Progenitor cell of endocrine pancreas (in vitro differentiated cells): ENCODE measurements at regions not wholly inside any gene's neighbourhood (a gene's known extent, or its start where the extent isn't known, plus 50 kb on each side); places are given as distances from the start of the nearest gene placed in this dataset.
"Not testable (repeated sequence)": the region's sequence is repeated elsewhere in the genome, so short reads cannot be mapped to it uniquely, and the experiment has no call there.

Experiments
- DNase-seq: peaks from one replicate; pipeline ENCODE4 v3.0.0; 2021; ENCODE audit warnings: low spot score; ENCODE audit not compliant: unreplicated experiment
- H3K27ac Mint-ChIP-seq: 2 replicates; pipeline ENCODE4 v1.8.0; 2021; ENCODE audit warnings: mild to moderate bottlenecking, moderate library complexity, mixed read lengths
- H3K27me3 Mint-ChIP-seq: 2 replicates; pipeline ENCODE4 v1.8.0; 2021; ENCODE audit warnings: mixed read lengths
- H3K36me3 Mint-ChIP-seq: 2 replicates; pipeline ENCODE4 v1.8.0; 2022; ENCODE audit warnings: mixed read lengths; ENCODE audit not compliant: insufficient read depth
- H3K4me1 Mint-ChIP-seq: 2 replicates; pipeline ENCODE4 v1.8.0; 2021; ENCODE audit warnings: low read depth, mixed read lengths
- H3K4me3 Mint-ChIP-seq: 2 replicates; pipeline ENCODE4 v1.8.0; 2021; ENCODE audit warnings: low read depth, mild to moderate bottlenecking, moderate library complexity, mixed read lengths
- H3K9me3 Mint-ChIP-seq: 2 replicates; pipeline ENCODE4 v1.8.0; 2021; ENCODE audit warnings: low read depth, mixed read lengths
- TF ChIP-seq, protein P1 (sequence below): fragments of 200-600 bp; sonication (generic); IDR thresholded peaks from one replicate; pipeline ENCODE4 v1.5.0; 2021; ENCODE audit warnings: antibody characterized with exemption, mild to moderate bottlenecking; ENCODE audit not compliant: unreplicated experiment

DNA sequence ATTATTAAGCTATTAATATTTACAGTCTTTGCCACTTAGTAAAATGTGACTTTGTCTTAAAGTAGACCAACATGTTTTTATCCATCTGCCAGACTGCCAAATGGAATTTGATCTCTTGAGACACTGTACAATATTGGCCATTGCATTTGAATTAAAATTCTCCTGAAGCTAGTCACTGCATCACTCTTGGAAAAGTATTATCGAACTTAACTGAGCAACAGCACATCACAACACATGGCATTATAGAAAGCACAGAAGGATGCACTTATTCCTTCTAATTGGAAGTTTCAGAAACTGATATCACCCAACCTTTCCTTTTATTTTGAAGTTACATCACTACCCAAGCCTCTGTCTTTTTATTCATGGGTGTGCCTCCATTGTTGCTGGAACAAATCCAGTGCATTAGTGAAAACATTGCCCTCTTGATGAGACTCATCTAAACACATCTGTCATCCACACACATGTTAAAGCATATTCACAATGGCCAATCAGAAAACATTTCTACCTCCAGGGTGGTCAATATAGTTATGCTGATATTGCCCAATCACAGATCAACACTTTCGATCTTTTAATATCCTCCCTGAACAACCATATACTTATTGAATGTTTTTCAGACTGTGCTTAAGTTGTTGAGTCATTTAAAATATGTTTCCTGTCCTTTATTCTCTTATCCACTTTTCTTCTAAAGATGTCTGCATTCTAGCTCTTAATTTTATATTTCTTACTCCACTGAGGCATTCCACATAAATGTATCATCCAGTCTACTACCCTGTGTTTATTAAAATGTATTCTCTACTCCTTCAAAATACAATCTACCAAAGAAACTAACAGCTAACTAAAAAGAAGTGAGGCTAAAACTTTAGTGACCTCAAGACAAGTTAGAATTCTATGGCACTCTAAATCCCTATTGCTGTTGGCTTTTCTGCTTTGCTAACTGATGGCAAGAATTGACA, 535.0 kb downstream of the RFPL4B start:
- no peak overlapping the region for H3K27ac Mint-ChIP-seq
- TF ChIP-seq, protein P1, sequence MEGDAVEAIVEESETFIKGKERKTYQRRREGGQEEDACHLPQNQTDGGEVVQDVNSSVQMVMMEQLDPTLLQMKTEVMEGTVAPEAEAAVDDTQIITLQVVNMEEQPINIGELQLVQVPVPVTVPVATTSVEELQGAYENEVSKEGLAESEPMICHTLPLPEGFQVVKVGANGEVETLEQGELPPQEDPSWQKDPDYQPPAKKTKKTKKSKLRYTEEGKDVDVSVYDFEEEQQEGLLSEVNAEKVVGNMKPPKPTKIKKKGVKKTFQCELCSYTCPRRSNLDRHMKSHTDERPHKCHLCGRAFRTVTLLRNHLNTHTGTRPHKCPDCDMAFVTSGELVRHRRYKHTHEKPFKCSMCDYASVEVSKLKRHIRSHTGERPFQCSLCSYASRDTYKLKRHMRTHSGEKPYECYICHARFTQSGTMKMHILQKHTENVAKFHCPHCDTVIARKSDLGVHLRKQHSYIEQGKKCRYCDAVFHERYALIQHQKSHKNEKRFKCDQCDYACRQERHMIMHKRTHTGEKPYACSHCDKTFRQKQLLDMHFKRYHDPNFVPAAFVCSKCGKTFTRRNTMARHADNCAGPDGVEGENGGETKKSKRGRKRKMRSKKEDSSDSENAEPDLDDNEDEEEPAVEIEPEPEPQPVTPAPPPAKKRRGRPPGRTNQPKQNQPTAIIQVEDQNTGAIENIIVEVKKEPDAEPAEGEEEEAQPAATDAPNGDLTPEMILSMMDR = no peak
- peaks cover 2% of the 10 kb centered on the region for H3K36me3 Mint-ChIP-seq
- peaks cover 6% of the 10 kb centered on the region for H3K4me1 Mint-ChIP-seq
- H3K9me3 Mint-ChIP-seq = no peaks in the 10 kb centered on the region
- no peaks in the 10 kb centered on the region for H3K27me3 Mint-ChIP-seq
- DNase-seq = no peak
- no peak overlapping the region for H3K4me3 Mint-ChIP-seq

DNA sequence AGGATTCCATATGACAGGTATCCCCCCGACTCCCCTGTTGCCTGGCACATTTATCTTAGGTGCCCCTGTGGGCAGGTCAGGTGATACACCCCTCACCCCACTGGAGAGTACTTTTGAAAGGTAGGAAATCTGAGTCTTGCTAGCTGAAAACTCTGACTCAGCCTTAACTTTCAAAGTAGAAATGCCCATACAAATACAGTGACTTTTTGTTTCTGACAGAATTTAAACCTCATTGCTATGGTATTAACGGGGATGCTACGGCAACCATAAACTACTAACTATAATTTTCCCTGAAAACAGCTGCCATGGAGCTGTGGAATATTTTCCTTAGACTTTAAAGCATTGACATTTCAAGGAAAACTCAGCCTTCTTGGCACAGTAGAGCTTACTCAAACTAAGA, 536.0 kb downstream of the RFPL4B start:
- Mint-ChIP-seq H3K4me1 (peaks cover 6% of the 10 kb centered on the region), H3K27me3 (no peaks in the 10 kb centered on the region), H3K36me3 (peaks cover 2% of the 10 kb centered on the region), H3K27ac (no peak overlapping the region), H3K9me3 (no peaks in the 10 kb centered on the region), H3K4me3 (no peak overlapping the region)
- no peak for DNase-seq
- TF ChIP-seq, protein P1 = no peak

DNA sequence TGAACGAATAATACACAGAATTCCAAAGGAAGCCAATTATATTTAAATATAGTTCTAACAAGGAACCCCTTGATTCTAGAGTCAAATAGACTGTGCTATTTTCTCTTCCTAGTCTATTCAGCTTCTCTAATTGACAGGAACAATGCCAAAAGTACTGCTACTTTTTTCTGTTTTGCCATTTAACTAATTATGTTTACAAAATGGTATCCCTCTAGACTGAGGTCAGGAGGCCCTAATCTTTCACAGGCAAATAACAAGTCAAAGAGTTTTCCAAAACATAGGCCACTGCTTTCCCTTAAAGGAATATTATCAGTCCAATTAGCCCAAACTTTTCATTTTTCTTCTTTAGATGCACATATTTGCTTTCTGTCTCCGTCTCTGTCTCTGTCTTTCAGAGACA, 539.3 kb downstream of the RFPL4B start:
- no peak for DNase-seq
- peaks cover 2% of the 10 kb centered on the region for H3K36me3 Mint-ChIP-seq
- H3K27ac Mint-ChIP-seq = no peak overlapping the region
- H3K27me3 Mint-ChIP-seq = no peaks in the 10 kb centered on the region
- H3K4me3 Mint-ChIP-seq = no peak overlapping the region
- no peaks in the 10 kb centered on the region for H3K9me3 Mint-ChIP-seq
- TF ChIP-seq, protein P1 = no peak
- no peaks in the 10 kb centered on the region for H3K4me1 Mint-ChIP-seq

DNA sequence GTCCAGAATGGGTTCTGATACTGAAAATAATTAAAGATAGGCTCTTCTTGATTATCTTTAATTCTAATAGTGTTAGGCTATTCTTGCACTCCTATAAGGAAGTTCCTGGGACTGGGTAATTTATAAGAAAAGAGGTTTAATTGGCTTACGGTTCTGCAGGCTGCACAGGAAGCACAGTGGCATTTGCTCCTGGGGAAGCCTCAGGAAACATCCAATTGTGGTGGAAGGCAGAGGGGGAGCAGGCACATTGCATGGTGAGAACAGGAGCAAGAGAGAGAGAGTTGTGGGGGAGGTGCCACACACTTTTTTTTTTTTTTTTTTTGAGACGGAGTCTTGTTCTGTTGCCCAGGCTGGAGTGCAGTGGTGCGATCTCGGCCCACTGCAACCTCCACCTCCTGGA, 540.3 kb downstream of the RFPL4B start:
- not testable (repeated sequence) for H3K4me3 Mint-ChIP-seq, H3K36me3 Mint-ChIP-seq, H3K9me3 Mint-ChIP-seq, DNase-seq, H3K27ac Mint-ChIP-seq, H3K27me3 Mint-ChIP-seq, H3K4me1 Mint-ChIP-seq

DNA sequence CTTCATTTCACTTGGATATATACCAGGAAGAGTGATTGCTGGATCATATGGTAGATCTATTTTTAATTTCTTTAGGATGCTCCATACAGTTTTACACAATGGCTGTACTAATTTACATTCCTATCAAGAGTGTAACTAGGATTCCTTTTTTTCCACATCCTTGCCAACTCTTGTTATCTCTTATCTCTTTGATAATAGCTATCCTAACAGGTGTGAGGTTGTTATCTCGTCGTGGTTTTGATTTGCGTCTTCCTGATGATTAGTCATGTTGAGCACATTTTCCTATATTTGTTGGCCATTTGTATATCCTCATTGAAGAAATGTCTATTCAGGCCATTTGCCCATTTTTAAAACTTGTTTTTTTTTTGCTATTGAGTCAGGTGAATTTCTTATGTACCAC, 552.4 kb downstream of the RFPL4B start:
- no peak overlapping the region for H3K4me3 Mint-ChIP-seq
- peaks cover 6% of the 10 kb centered on the region for H3K36me3 Mint-ChIP-seq
- H3K27me3 Mint-ChIP-seq = no peaks in the 10 kb centered on the region
- no peaks in the 10 kb centered on the region for H3K4me1 Mint-ChIP-seq
- no peak overlapping the region for H3K27ac Mint-ChIP-seq
- H3K9me3 Mint-ChIP-seq = peaks cover 18% of the 10 kb centered on the region
- no peak for DNase-seq
- TF ChIP-seq, protein P1 = no peak

DNA sequence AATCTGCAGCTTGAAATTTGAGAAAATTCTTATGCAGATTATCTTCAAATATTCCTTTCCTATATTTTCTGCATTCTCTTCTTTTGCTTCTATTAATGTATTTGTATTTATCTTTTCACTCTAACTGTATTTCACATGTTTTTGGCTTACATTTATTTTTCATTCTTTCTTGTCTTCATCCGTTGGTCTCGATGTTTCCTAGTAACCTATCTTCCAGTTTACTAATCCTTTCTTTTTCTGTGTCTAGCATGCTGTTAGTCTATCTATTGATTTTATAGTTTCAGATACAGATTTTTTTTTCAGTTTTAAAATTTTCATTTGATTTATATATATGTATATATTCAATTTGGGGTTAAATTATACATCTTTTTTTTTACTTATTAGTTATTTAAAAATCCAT, 556.2 kb downstream of the RFPL4B start:
- H3K4me1 Mint-ChIP-seq = peaks cover 6% of the 10 kb centered on the region
- H3K27ac Mint-ChIP-seq = no peak overlapping the region
- H3K27me3 Mint-ChIP-seq = no peaks in the 10 kb centered on the region
- peaks cover 6% of the 10 kb centered on the region for H3K36me3 Mint-ChIP-seq
- TF ChIP-seq, protein P1 = no peak
- peaks cover 18% of the 10 kb centered on the region for H3K9me3 Mint-ChIP-seq
- no peak overlapping the region for H3K4me3 Mint-ChIP-seq
- no peak for DNase-seq
